ENCODE measurements at regions not wholly inside any gene's neighbourhood (a gene's known extent, or its start where the extent isn't known, plus 50 kb on each side); places are given as distances from the start of the nearest gene placed in this dataset.

DNA sequence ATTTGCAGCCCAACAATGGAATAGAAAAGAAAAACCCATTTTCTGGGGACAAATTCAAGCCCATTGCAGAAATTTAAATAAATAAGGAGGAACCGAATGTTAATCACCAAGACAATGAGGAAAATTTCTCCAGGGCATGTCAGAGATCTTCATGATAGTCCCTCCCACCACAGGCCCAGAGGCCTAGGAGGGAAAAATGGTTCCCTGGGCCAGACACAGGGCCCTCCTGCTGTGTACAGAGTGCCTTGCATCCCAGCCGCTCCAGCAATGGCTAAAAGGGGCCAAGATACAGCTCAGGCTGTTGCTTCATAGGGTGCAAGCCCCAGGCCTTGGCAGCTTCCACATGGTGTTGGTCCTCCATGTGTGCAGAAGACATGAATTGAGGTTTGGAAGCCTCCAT is 73.4 kb upstream of the FOXE1 start:
- TF ChIP-seq, protein P1, sequence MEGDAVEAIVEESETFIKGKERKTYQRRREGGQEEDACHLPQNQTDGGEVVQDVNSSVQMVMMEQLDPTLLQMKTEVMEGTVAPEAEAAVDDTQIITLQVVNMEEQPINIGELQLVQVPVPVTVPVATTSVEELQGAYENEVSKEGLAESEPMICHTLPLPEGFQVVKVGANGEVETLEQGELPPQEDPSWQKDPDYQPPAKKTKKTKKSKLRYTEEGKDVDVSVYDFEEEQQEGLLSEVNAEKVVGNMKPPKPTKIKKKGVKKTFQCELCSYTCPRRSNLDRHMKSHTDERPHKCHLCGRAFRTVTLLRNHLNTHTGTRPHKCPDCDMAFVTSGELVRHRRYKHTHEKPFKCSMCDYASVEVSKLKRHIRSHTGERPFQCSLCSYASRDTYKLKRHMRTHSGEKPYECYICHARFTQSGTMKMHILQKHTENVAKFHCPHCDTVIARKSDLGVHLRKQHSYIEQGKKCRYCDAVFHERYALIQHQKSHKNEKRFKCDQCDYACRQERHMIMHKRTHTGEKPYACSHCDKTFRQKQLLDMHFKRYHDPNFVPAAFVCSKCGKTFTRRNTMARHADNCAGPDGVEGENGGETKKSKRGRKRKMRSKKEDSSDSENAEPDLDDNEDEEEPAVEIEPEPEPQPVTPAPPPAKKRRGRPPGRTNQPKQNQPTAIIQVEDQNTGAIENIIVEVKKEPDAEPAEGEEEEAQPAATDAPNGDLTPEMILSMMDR (IDR thresholded peaks at IDR 0.05): no peak
- no peak for TF ChIP-seq POLR2A (IDR thresholded peaks at IDR 0.05)

Data from lower leg skin (tissue), 3 donors.